Muscle layer of colon (tissue), 2 donors: ENCODE measurements at regions not wholly inside any gene's neighbourhood (a gene's known extent, or its start where the extent isn't known, plus 50 kb on each side); places are given as distances from the start of the nearest gene placed in this dataset.

Source experiments
- H3K27ac ChIP-seq: one replicate; pipeline ENCODE4 v1.7.0; 2013; ENCODE audit warnings: low read depth, mild to moderate bottlenecking, low read length, moderate library complexity
- H3K27me3 ChIP-seq, 2 donors: one replicate each; pipeline ENCODE4 v1.7.0; 2013; ENCODE audit warnings: low read length in 2 of 2, mild to moderate bottlenecking in 2 of 2; ENCODE audit not compliant: insufficient read depth in 2 of 2, control insufficient read depth in 1 of 2
- H3K36me3 ChIP-seq: one replicate; pipeline ENCODE4 v1.7.0; 2013; ENCODE audit warnings: mild to moderate bottlenecking, low read length; ENCODE audit not compliant: insufficient read depth
- H3K4me1 ChIP-seq: one replicate; pipeline ENCODE4 v1.7.0; 2013; ENCODE audit warnings: mild to moderate bottlenecking, low read length; ENCODE audit not compliant: insufficient read depth
- H3K4me3 ChIP-seq, 2 donors: one replicate each; pipeline ENCODE4 v1.7.0; 2013; ENCODE audit warnings: low read length in 2 of 2, low read depth in 1 of 2, mild to moderate bottlenecking in 1 of 2, moderate library complexity in 1 of 2
- H3K9ac ChIP-seq: one replicate; pipeline ENCODE4 v1.7.0; 2013; ENCODE audit warnings: low read length
- H3K9me3 ChIP-seq: one replicate; pipeline ENCODE4 v1.7.0; 2013; ENCODE audit warnings: mild to moderate bottlenecking, low read length
- donor health status: abdominal sarcoma.
- donor health status: Adenocarcinoma of cecum.

- Histone ChIP-seq H3K27ac (no peak overlapping the region), H3K4me1 (no peaks in the 10 kb centered on the region), H3K9me3 (no peaks in the 10 kb centered on the region), H3K9ac (no peak overlapping the region), H3K27me3 (no peaks in the 10 kb centered on the region), H3K4me3 (no peak overlapping the region), H3K36me3 (no peaks in the 10 kb centered on the region)
Measured at GRCh38 chr15:72980661-72981060, 71.6 kb upstream of the NEO1 start.

- no peak overlapping the region for H3K4me3 ChIP-seq
- no peaks in the 10 kb centered on the region for H3K36me3 ChIP-seq
- no peak overlapping the region for H3K9ac ChIP-seq
- no peaks in the 10 kb centered on the region for H3K9me3 ChIP-seq
- no peak overlapping the region for H3K27ac ChIP-seq
- no peaks in the 10 kb centered on the region for H3K4me1 ChIP-seq
- no peaks in the 10 kb centered on the region for H3K27me3 ChIP-seq
Measured at GRCh38 chr15:72979791-72980190, 72.5 kb upstream of the NEO1 start.

- H3K4me3 ChIP-seq = no peak overlapping the region
- H3K9me3 ChIP-seq = no peaks in the 10 kb centered on the region
- no peak overlapping the region for H3K9ac ChIP-seq
- no peaks in the 10 kb centered on the region for H3K36me3 ChIP-seq
- H3K27me3 ChIP-seq = no peaks in the 10 kb centered on the region
- no peaks in the 10 kb centered on the region for H3K4me1 ChIP-seq
- no peak overlapping the region for H3K27ac ChIP-seq
Measured at GRCh38 chr15:72979308-72979707, 73.0 kb upstream of the NEO1 start.

- Histone ChIP-seq H3K4me3 (no peak overlapping the region), H3K27ac (no peak overlapping the region), H3K9me3 (no peaks in the 10 kb centered on the region), H3K27me3 (no peaks in the 10 kb centered on the region), H3K9ac (no peak overlapping the region), H3K4me1 (no peaks in the 10 kb centered on the region), H3K36me3 (no peaks in the 10 kb centered on the region)
Measured at GRCh38 chr15:72978223-72978622, 74.0 kb upstream of the NEO1 start.

GRCh38 chr15:72972362-72972761 is 79.9 kb upstream of the NEO1 start:
- H3K36me3 ChIP-seq = no peaks in the 10 kb centered on the region
- H3K4me1 ChIP-seq = peaks cover 13% of the 10 kb centered on the region
- H3K9ac ChIP-seq = no peak overlapping the region
- H3K4me3 ChIP-seq = no peak overlapping the region
- H3K9me3 ChIP-seq = no peaks in the 10 kb centered on the region
- H3K27me3 ChIP-seq = no peaks in the 10 kb centered on the region
- no peak overlapping the region for H3K27ac ChIP-seq

GRCh38 chr15:72971766-72972165 is 80.5 kb upstream of the NEO1 start:
- peak overlapping the region; percentile 25 for H3K27ac ChIP-seq
- no peak overlapping the region for H3K9ac ChIP-seq
- H3K27me3 ChIP-seq = no peaks in the 10 kb centered on the region
- H3K36me3 ChIP-seq = no peaks in the 10 kb centered on the region
- H3K4me1 ChIP-seq = peaks cover 13% of the 10 kb centered on the region
- H3K4me3 ChIP-seq = peak overlapping the region in 1 of 2 donors; percentile 18
- no peaks in the 10 kb centered on the region for H3K9me3 ChIP-seq

GRCh38 chr15:72970933-72971760 is 81.1 kb upstream of the NEO1 start:
- Histone ChIP-seq H3K27ac (peak overlapping the region; percentile 25), H3K9me3 (no peaks in the 10 kb centered on the region), H3K36me3 (no peaks in the 10 kb centered on the region), H3K4me3 (peak overlapping the region in 1 of 2 donors; percentile 18), H3K27me3 (no peaks in the 10 kb centered on the region), H3K9ac (no peak overlapping the region), H3K4me1 (peaks cover 13% of the 10 kb centered on the region)

GRCh38 chr15:72968531-72968922 is 83.7 kb upstream of the NEO1 start:
- H3K9me3 ChIP-seq = no peaks in the 10 kb centered on the region

GRCh38 chr15:72967811-72968530 is 84.3 kb upstream of the NEO1 start:
- peaks cover 13% of the 10 kb centered on the region for H3K4me1 ChIP-seq
- H3K27ac ChIP-seq = no peak overlapping the region
- H3K9ac ChIP-seq = no peak overlapping the region
- no peaks in the 10 kb centered on the region for H3K9me3 ChIP-seq
- H3K27me3 ChIP-seq = no peaks in the 10 kb centered on the region
- no peaks in the 10 kb centered on the region for H3K36me3 ChIP-seq
- no peak overlapping the region for H3K4me3 ChIP-seq

More at GRCh38 chr15:72968531-72968922, 83.7 kb upstream of the NEO1 start:
- no peaks in the 10 kb centered on the region for H3K27me3 ChIP-seq
- H3K4me1 ChIP-seq = peaks cover 13% of the 10 kb centered on the region
- H3K4me3 ChIP-seq = no peak overlapping the region
- H3K27ac ChIP-seq = no peak overlapping the region
- H3K9ac ChIP-seq = no peak overlapping the region
- H3K36me3 ChIP-seq = no peaks in the 10 kb centered on the region

- H3K4me3 ChIP-seq = no peak overlapping the region
- H3K9ac ChIP-seq = no peak overlapping the region
- no peak overlapping the region for H3K27ac ChIP-seq
Measured at GRCh38 chr15:72967397-72967796, 84.9 kb upstream of the NEO1 start.

GRCh38 chr15:72966641-72967040 is 85.6 kb upstream of the NEO1 start:
- Histone ChIP-seq H3K4me1 (peaks cover 8% of the 10 kb centered on the region), H3K36me3 (no peaks in the 10 kb centered on the region), H3K4me3 (no peak overlapping the region), H3K9ac (no peak overlapping the region), H3K27ac (no peak overlapping the region), H3K27me3 (no peaks in the 10 kb centered on the region), H3K9me3 (no peaks in the 10 kb centered on the region)

More at GRCh38 chr15:72967397-72967796, 84.9 kb upstream of the NEO1 start:
- Histone ChIP-seq H3K4me1 (peaks cover 13% of the 10 kb centered on the region), H3K27me3 (no peaks in the 10 kb centered on the region), H3K9me3 (no peaks in the 10 kb centered on the region), H3K36me3 (no peaks in the 10 kb centered on the region)
